GM23338 (cell line): ENCODE measurements at regions not wholly inside any gene's neighbourhood (a gene's known extent, or its start where the extent isn't known, plus 50 kb on each side); places are given as distances from the start of the nearest gene placed in this dataset.

Experiments used
- ATAC-seq: fragments of 200-7000 bp; cut with Tn5 transposase; 3 replicates; pipeline ENCODE4 v1.9.1; 2020
- DNase-seq: peaks from one replicate; pipeline ENCODE4 v3.0.0-alpha.2; 2015; ENCODE audit warnings: low spot score
- H2AFZ ChIP-seq: fragments of 200-600 bp; sonication (generic); 2 replicates; pipeline ENCODE4 v1.8.0; 2016; ENCODE audit warnings: antibody characterized with exemption, mild to moderate bottlenecking, moderate library complexity
- H3F3A ChIP-seq: fragments of 200-600 bp; sonication (generic); replicated peaks from 2 replicates; pipeline ENCODE4 v1.8.0; 2017; ENCODE audit warnings: antibody characterized with exemption, mixed run types, low read depth
- H3K27ac ChIP-seq: fragments of 200-600 bp; sonication (generic); 2 replicates; pipeline ENCODE4 v1.6.1; 2016; ENCODE audit warnings: low read depth
- H3K27me3 ChIP-seq: fragments of 200-600 bp; sonication (generic); 2 replicates; pipeline ENCODE4 v1.8.0; 2016; ENCODE audit warnings: mild to moderate bottlenecking, mixed run types, moderate library complexity; ENCODE audit not compliant: insufficient read depth
- H3K36me3 ChIP-seq: fragments of 200-600 bp; sonication (generic); 2 replicates; pipeline ENCODE4 v1.8.0; 2016; ENCODE audit warnings: mild to moderate bottlenecking; ENCODE audit not compliant: insufficient read depth
- H3K4me1 ChIP-seq: fragments of 200-600 bp; sonication (generic); 2 replicates; pipeline ENCODE4 v1.8.0; 2016; ENCODE audit warnings: mild to moderate bottlenecking, moderate library complexity; ENCODE audit not compliant: insufficient read depth
- H3K4me2 ChIP-seq: fragments of 200-600 bp; sonication (generic); 2 replicates; pipeline ENCODE4 v1.7.1; 2017; ENCODE audit warnings: mixed run types
- H3K4me3 ChIP-seq: fragments of 200-600 bp; sonication (generic); 2 replicates; pipeline ENCODE4 v1.6.1; 2016; ENCODE audit warnings: mixed run types
- H3K79me2 ChIP-seq: fragments of 200-600 bp; sonication (generic); replicated peaks from 2 replicates; pipeline ENCODE4 v1.8.0; 2017; ENCODE audit warnings: mild to moderate bottlenecking; ENCODE audit not compliant: insufficient read depth
- H3K9me2 ChIP-seq: fragments of 200-600 bp; sonication (generic); 2 replicates; pipeline ENCODE4 v1.8.0; 2017; ENCODE audit not compliant: insufficient read depth
- H4K20me1 ChIP-seq: fragments of 200-600 bp; sonication (generic); replicated peaks from 2 replicates; pipeline ENCODE4 v1.8.0; 2017; ENCODE audit warnings: mild to moderate bottlenecking; ENCODE audit not compliant: insufficient read depth
- H3K27ac Mint-ChIP-seq: 2 replicates; pipeline ENCODE4 v1.8.0; 2020; ENCODE audit warnings: inconsistent platforms, mild to moderate bottlenecking, moderate library complexity, mixed read lengths
- H3K27me3 Mint-ChIP-seq: 3 replicates; pipeline ENCODE4 v1.8.0; 2022; ENCODE audit warnings: low read depth, mild to moderate bottlenecking, moderate library complexity, mixed read lengths, inconsistent platforms; ENCODE audit not compliant: insufficient read depth, poor library complexity
- H3K36me3 Mint-ChIP-seq: 3 replicates; pipeline ENCODE4 v1.8.0; 2021; ENCODE audit warnings: low read depth, mild to moderate bottlenecking, inconsistent platforms, moderate library complexity, mixed read lengths
- H3K4me1 Mint-ChIP-seq: 3 replicates; pipeline ENCODE4 v1.8.0; 2020; ENCODE audit warnings: mild to moderate bottlenecking, inconsistent platforms, mixed read lengths
- H3K4me3 Mint-ChIP-seq: 3 replicates; pipeline ENCODE4 v1.8.0; 2021; ENCODE audit warnings: moderate library complexity, mild to moderate bottlenecking, inconsistent platforms, mixed read lengths
- H3K9me3 Mint-ChIP-seq: 3 replicates; pipeline ENCODE4 v1.8.0; 2020; ENCODE audit warnings: moderate library complexity, mild to moderate bottlenecking, inconsistent platforms, mixed read lengths
- CREB1 ChIP-seq: fragments of 250-450 bp; sonication (Bioruptor Pico); IDR thresholded peaks from 2 replicates; pipeline ENCODE4 v1.5.0; 2020; ENCODE audit warnings: low read depth, mild to moderate bottlenecking, moderate library complexity
- EZH2 ChIP-seq: fragments of 200-600 bp; sonication (generic); IDR thresholded peaks from one replicate; pipeline ENCODE4 v1.8.0; 2017; ENCODE audit warnings: antibody characterized with exemption, mild to moderate bottlenecking, low read depth; ENCODE audit not compliant: unreplicated experiment
- EZH2phosphoT487 ChIP-seq: fragments of 200-600 bp; sonication (generic); IDR thresholded peaks from one replicate; pipeline ENCODE4 v1.8.1; 2018; ENCODE audit warnings: antibody characterized with exemption; ENCODE audit not compliant: unreplicated experiment
- JUNB ChIP-seq: IDR thresholded peaks from one replicate; pipeline ENCODE4 v1.6.1; 2016; ENCODE audit warnings: antibody characterized with exemption; ENCODE audit not compliant: unreplicated experiment
- NANOG ChIP-seq: IDR thresholded peaks from 2 replicates; pipeline ENCODE4 v1.6.1; 2016; ENCODE audit warnings: antibody characterized with exemption, borderline replicate concordance
- POLR2AphosphoS5 ChIP-seq: IDR thresholded peaks from 2 replicates; pipeline ENCODE4 v1.6.1; 2016; ENCODE audit warnings: antibody characterized with exemption, low read depth
- TF ChIP-seq, protein P1 (sequence below): IDR thresholded peaks from 2 replicates; pipeline ENCODE4 v1.6.1; 2016; ENCODE audit warnings: antibody characterized with exemption
- TF ChIP-seq, protein P2 (sequence below), 2 experiments: fragments of 200-600 bp in 1 of 2; sonication (generic) in 1 of 2; conservative IDR thresholded peaks; 2 replicates each; pipeline versions ENCODE4 v1.5.1 to v1.6.1; 2016 to 2017; ENCODE audit warnings: antibody characterized with exemption in 2 of 2, low read depth in 2 of 2, mild to moderate bottlenecking in 2 of 2, moderate library complexity in 1 of 2

DNA sequence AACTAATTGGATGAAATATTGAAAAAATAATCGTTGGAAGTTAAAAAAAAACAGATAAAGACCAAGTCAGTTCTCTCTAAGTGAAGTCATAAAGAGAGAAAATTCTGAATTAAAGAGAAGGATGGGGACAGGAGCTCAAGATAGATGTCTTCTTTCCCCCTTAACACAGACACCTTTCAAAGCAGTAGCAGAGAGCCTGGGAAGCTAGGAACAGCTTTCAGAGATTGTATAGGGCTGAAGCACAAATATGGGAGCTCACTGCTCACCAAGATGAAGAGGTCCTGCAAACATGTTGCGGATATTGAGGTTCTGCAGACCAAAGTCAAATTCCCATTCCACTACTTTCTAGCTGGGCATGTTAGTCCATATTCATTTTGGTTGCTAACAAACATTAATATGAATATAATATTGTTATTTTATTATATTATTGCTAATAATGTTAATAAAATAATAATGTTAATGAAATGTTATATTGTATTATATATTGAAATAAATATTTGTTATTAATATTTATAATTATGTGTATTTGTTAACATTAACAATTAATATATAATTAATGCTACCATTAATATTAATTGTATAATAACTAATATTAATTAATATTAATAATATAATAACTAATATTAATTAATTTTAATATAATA, 319.1 kb downstream of the OXSM start:
- Histone ChIP-seq H3K9me2 (no peaks in the 10 kb centered on the region), H3K36me3 (no peaks in the 10 kb centered on the region), H3K4me1 (peaks cover 3% of the 10 kb centered on the region; the same call in 1 of the 2 replicates), H3K79me2 (no peaks in the 10 kb centered on the region), H3K4me2 (no peak overlapping the region), H3K27me3 (no peaks in the 10 kb centered on the region), H3K4me3 (no peak overlapping the region), H2AFZ (no peak overlapping the region), H3F3A (no peaks in the 10 kb centered on the region), H4K20me1 (no peaks in the 10 kb centered on the region), H3K27ac (no peak overlapping the region)
- no peak for TF ChIP-seq NANOG
- TF ChIP-seq CREB1 (CRISPR knock-in tag), result no peak
- TF ChIP-seq JUNB, result no peak
- no peak for TF ChIP-seq EZH2
- TF ChIP-seq, protein P1, sequence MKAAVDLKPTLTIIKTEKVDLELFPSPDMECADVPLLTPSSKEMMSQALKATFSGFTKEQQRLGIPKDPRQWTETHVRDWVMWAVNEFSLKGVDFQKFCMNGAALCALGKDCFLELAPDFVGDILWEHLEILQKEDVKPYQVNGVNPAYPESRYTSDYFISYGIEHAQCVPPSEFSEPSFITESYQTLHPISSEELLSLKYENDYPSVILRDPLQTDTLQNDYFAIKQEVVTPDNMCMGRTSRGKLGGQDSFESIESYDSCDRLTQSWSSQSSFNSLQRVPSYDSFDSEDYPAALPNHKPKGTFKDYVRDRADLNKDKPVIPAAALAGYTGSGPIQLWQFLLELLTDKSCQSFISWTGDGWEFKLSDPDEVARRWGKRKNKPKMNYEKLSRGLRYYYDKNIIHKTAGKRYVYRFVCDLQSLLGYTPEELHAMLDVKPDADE, result no peak
- TF ChIP-seq, protein P2, sequence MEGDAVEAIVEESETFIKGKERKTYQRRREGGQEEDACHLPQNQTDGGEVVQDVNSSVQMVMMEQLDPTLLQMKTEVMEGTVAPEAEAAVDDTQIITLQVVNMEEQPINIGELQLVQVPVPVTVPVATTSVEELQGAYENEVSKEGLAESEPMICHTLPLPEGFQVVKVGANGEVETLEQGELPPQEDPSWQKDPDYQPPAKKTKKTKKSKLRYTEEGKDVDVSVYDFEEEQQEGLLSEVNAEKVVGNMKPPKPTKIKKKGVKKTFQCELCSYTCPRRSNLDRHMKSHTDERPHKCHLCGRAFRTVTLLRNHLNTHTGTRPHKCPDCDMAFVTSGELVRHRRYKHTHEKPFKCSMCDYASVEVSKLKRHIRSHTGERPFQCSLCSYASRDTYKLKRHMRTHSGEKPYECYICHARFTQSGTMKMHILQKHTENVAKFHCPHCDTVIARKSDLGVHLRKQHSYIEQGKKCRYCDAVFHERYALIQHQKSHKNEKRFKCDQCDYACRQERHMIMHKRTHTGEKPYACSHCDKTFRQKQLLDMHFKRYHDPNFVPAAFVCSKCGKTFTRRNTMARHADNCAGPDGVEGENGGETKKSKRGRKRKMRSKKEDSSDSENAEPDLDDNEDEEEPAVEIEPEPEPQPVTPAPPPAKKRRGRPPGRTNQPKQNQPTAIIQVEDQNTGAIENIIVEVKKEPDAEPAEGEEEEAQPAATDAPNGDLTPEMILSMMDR (conservative IDR thresholded peaks at IDR 0.05; ENCODE audit: low read depth in 2 of 2), result no peak
- no peak for TF ChIP-seq POLR2AphosphoS5
- TF ChIP-seq EZH2phosphoT487, result no peak
- Mint-ChIP-seq H3K4me3 (no peak overlapping the region), H3K9me3 (no peaks in the 10 kb centered on the region), H3K27ac (no peak overlapping the region), H3K27me3 (no peaks in the 10 kb centered on the region), H3K4me1 (peaks cover 15% of the 10 kb centered on the region; the same call in 2 of the 3 replicates), H3K36me3 (no peaks in the 10 kb centered on the region)
- DNase-seq (no peak), ATAC-seq (no peak)

DNA sequence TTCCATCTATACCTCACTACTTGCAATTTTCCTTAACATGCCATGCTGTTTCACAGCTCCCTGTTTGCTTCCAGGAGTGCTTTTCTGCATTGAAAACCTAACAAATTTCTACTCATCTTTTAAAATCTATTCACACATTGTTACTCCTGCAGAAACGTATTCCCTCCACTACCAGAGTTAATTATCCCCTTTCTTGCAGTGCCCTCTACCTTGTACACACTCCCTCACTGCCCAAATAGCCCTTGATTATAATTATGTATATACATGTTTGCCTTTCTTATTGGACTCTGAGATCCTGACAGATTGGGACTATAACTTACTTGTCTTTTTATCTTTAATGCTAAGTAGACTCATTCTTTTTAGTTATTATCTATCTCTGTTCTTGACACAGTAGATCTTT, 325.0 kb downstream of the OXSM start:
- Mint-ChIP-seq H3K36me3 (no peaks in the 10 kb centered on the region; the same call in 2 of the 3 replicates), H3K4me3 (no peak overlapping the region), H3K27me3 (no peaks in the 10 kb centered on the region), H3K4me1 (peaks cover 6% of the 10 kb centered on the region; the same call in 1 of the 3 replicates), H3K27ac (no peak overlapping the region), H3K9me3 (0 out of 3 replicates have a peak, but pooled peaks cover 2% of the 10 kb centered on the region)
- H3K36me3 ChIP-seq, result no peaks in the 10 kb centered on the region
- H4K20me1 ChIP-seq, result no peaks in the 10 kb centered on the region
- no peak overlapping the region for H3K4me3 ChIP-seq
- TF ChIP-seq, protein P1, result no peak
- no peak for TF ChIP-seq EZH2
- H2AFZ ChIP-seq, result no peak overlapping the region
- H3K4me1 ChIP-seq, result no peaks in the 10 kb centered on the region
- H3K9me2 ChIP-seq, result no peaks in the 10 kb centered on the region
- no peak overlapping the region for H3K27ac ChIP-seq
- H3K27me3 ChIP-seq, result no peaks in the 10 kb centered on the region
- no peak for DNase-seq
- H3K79me2 ChIP-seq, result no peaks in the 10 kb centered on the region
- no peak for ATAC-seq
- H3K4me2 ChIP-seq, result no peak overlapping the region
- no peaks in the 10 kb centered on the region for H3F3A ChIP-seq
